ENCODE measurements at regions not wholly inside any gene's neighbourhood (a gene's known extent, or its start where the extent isn't known, plus 50 kb on each side); places are given as distances from the start of the nearest gene placed in this dataset.

DNA sequence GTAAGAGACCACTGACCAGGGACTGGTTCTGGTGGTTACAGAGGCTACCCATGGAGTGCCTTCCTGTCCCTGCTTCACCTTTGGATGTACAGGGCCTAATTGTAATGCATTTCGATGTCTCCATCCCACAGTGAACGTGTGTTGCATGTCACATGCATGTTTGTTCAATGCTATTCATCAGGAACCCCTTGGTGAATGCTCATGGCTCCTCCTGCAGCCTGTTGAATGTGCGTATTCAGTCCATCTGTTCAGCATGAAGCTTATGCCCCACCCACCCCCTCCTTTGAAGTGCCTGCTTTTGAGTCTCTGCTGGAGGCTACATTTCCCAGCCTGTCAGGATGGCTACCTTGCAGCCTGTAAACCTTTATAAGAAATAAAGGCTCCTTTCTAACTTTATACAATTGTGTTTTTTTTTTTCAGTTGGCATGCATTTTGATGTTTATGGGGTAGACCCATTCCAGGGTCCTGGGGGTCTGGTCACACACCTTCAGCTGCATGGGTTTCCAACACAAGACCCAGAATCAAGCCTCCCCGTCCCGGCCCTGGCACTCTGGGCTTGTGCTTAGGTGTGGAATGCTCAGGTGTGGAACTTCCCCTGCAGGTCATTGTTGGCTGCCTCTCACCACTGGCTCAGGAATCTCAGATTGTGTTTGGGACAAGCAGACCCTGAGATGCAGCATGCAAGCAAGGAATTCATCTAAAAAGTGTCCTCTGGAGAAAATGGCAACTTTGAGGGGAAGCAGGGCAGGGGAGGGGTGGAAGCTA, 238.8 kb upstream of the HDAC4 start:
- TF ChIP-seq POLR2A (IDR thresholded peaks at IDR 0.05) (no peak), EP300 (IDR thresholded peaks at IDR 0.05; ENCODE audit: low read depth) (no peak), POLR2AphosphoS5 (IDR thresholded peaks at IDR 0.05) (no peak)
- TF ChIP-seq, protein P1, sequence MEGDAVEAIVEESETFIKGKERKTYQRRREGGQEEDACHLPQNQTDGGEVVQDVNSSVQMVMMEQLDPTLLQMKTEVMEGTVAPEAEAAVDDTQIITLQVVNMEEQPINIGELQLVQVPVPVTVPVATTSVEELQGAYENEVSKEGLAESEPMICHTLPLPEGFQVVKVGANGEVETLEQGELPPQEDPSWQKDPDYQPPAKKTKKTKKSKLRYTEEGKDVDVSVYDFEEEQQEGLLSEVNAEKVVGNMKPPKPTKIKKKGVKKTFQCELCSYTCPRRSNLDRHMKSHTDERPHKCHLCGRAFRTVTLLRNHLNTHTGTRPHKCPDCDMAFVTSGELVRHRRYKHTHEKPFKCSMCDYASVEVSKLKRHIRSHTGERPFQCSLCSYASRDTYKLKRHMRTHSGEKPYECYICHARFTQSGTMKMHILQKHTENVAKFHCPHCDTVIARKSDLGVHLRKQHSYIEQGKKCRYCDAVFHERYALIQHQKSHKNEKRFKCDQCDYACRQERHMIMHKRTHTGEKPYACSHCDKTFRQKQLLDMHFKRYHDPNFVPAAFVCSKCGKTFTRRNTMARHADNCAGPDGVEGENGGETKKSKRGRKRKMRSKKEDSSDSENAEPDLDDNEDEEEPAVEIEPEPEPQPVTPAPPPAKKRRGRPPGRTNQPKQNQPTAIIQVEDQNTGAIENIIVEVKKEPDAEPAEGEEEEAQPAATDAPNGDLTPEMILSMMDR (IDR thresholded peaks at IDR 0.05) = no peak
- Histone ChIP-seq H3K4me3 (no peak overlapping the region), H3K27ac (no peak overlapping the region), H3K27me3 (no peaks in the 10 kb centered on the region), H3K4me1 (no peaks in the 10 kb centered on the region), H3K36me3 (no peaks in the 10 kb centered on the region), H3K9me3 (no peaks in the 10 kb centered on the region)
- intact Hi-C loops (cut with DNase I; ENCODE audit: low total_unique reads) = no loop called here
- WGBS, 2 donors (ENCODE audit: low coverage in 1 of 2) = 31 to 67% methylated on average over 3 to 5 of the region's 5 CpGs
- in situ Hi-C loops (cut with MboI; ENCODE audit: low pct_ligation_motif_present in 1 of 4, low pct_unique_long_range_greater_than_20kb in 1 of 4, low sequenced_read_pairs in 3 of 4) = no loop called here
- DNase-seq = no peak

DNA sequence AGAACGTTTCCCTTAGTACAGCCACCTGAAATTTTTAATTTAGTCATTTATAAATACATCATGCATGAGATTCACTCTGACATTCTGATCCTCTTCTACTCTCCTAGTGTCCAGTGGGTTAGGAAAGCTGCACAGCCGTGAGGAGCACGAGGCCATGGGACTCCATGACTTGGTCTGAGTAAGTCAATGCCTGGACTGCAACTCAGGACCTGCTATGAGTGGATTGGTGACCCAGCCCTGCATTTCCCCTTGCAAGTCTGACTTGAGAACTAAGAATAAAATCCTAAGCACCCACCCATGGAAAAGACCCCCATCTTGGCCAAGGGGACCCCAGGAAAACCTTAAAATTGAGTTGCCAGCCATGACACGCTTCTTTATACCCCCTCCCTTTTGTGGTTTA, 237.6 kb upstream of the HDAC4 start:
- in situ Hi-C loops (cut with MboI; ENCODE audit: low pct_ligation_motif_present in 1 of 4, low pct_unique_long_range_greater_than_20kb in 1 of 4, low sequenced_read_pairs in 3 of 4) (no loop called here), intact Hi-C loops (cut with DNase I; ENCODE audit: low total_unique reads) (no loop called here)
- no peak overlapping the region for H3K27ac ChIP-seq
- no peaks in the 10 kb centered on the region for H3K27me3 ChIP-seq
- H3K4me1 ChIP-seq = no peaks in the 10 kb centered on the region
- DNase-seq = no peak
- 20 to 56% methylated on average over 1 to 4 of the region's 4 CpGs for WGBS, 2 donors (ENCODE audit: low coverage in 1 of 2)
- no peak overlapping the region for H3K4me3 ChIP-seq
- H3K36me3 ChIP-seq = no peaks in the 10 kb centered on the region
- H3K9me3 ChIP-seq = no peaks in the 10 kb centered on the region
- TF ChIP-seq POLR2A (IDR thresholded peaks at IDR 0.05) (no peak), EP300 (IDR thresholded peaks at IDR 0.05; ENCODE audit: low read depth) (no peak), POLR2AphosphoS5 (IDR thresholded peaks at IDR 0.05) (no peak)
- TF ChIP-seq, protein P1 (IDR thresholded peaks at IDR 0.05) = no peak

DNA sequence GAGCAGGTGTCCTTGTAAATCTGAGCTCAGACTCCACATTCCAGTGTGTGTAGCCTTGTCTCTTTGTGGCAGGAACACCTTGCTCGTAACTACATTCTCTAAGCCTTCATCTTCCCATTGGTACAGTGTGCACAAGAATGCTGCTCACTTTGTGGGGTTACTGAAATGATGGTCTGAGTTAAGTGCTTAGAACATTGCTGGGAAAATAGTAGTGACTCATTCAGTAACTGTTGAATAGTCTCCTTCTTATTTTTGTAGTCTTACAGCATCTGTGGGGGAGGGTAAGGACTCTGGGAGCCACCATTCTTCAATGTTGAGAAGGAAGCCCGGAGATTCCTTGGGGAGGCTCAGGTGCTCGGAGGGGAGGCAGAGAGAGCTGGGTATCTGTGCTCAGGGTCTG, 236.0 kb upstream of the HDAC4 start:
- no peaks in the 10 kb centered on the region for H3K36me3 ChIP-seq
- intact Hi-C loops (cut with DNase I; ENCODE audit: low total_unique reads) = no loop called here
- WGBS, 2 donors (ENCODE audit: low coverage in 1 of 2) = 66 to 67% methylated on average over 1 to 3 of the region's 3 CpGs

DNA sequence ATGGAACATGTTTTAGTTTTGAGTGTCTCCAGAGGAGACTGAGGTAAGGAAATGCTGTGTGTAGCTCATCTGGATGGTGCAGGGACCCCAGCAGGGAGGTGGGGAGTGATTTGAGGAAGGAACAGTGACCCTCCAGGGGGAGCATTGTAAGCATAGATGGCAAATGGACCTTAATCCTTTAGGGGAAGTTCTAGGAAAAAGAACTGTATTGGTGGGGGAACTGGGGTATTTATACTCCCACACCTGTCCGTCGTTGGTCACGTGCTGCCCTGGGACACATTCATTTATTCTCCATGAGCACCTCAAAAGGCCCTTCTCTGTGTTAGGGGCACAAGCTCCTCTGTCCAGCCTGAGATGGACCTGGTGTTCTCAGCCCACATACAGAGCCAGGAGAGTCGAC, 233.9 kb upstream of the HDAC4 start:
- no peak overlapping the region for H3K4me3 ChIP-seq
- no peaks in the 10 kb centered on the region for H3K36me3 ChIP-seq
- 74 to 87% methylated on average over 3 to 4 of the region's 4 CpGs for WGBS, 2 donors (ENCODE audit: low coverage in 1 of 2)
- no peak for TF ChIP-seq EP300 (IDR thresholded peaks at IDR 0.05; ENCODE audit: low read depth)
- TF ChIP-seq POLR2AphosphoS5 (IDR thresholded peaks at IDR 0.05) = no peak
- no peak for TF ChIP-seq POLR2A (IDR thresholded peaks at IDR 0.05)
- TF ChIP-seq, protein P1 (IDR thresholded peaks at IDR 0.05) = no peak
- no peaks in the 10 kb centered on the region for H3K4me1 ChIP-seq
- DNase-seq = no peak
- H3K27ac ChIP-seq = no peak overlapping the region
- intact Hi-C loops (cut with DNase I; ENCODE audit: low total_unique reads) (no loop called here), in situ Hi-C loops (cut with MboI; ENCODE audit: low pct_ligation_motif_present in 1 of 4, low pct_unique_long_range_greater_than_20kb in 1 of 4, low sequenced_read_pairs in 3 of 4) (no loop called here)
- H3K9me3 ChIP-seq = no peaks in the 10 kb centered on the region
- H3K27me3 ChIP-seq = no peaks in the 10 kb centered on the region

More for the DNA sequence above, 236.0 kb upstream of the HDAC4 start:
- H3K4me3 ChIP-seq = no peak overlapping the region
- DNase-seq = no peak
- no peak overlapping the region for H3K27ac ChIP-seq
- no peaks in the 10 kb centered on the region for H3K9me3 ChIP-seq
- no peaks in the 10 kb centered on the region for H3K27me3 ChIP-seq
- no peak for TF ChIP-seq EP300 (IDR thresholded peaks at IDR 0.05; ENCODE audit: low read depth)
- TF ChIP-seq, protein P1 (IDR thresholded peaks at IDR 0.05) = no peak
- TF ChIP-seq POLR2AphosphoS5 (IDR thresholded peaks at IDR 0.05) = no peak
- no peak for TF ChIP-seq POLR2A (IDR thresholded peaks at IDR 0.05)
- no peaks in the 10 kb centered on the region for H3K4me1 ChIP-seq
- in situ Hi-C loops (cut with MboI; ENCODE audit: low pct_ligation_motif_present in 1 of 4, low pct_unique_long_range_greater_than_20kb in 1 of 4, low sequenced_read_pairs in 3 of 4) = no loop called here
